Hindlimb muscle (tissue), 1 donor: ENCODE measurements at regions not wholly inside any gene's neighbourhood (a gene's known extent, or its start where the extent isn't known, plus 50 kb on each side); places are given as distances from the start of the nearest gene placed in this dataset.

Experiments
- DNase-seq: peaks from one replicate; pipeline ENCODE4 v3.0.0-alpha.2; 2013

GRCh38 chr7:136665878-136666509 is 202.5 kb upstream of the CHRM2 start:
- DNase-seq, result no peak

- no peak for DNase-seq
Measured at GRCh38 chr7:136664537-136664936, 203.9 kb upstream of the CHRM2 start.

- no peak for DNase-seq
Measured at GRCh38 chr7:136657482-136657921, 210.9 kb upstream of the CHRM2 start.

GRCh38 chr7:136656516-136656915 is 211.9 kb upstream of the CHRM2 start:
- DNase-seq, result no peak

GRCh38 chr7:136655414-136655813 is 213.0 kb upstream of the CHRM2 start:
- no peak for DNase-seq

GRCh38 chr7:136654406-136654805 is 214.0 kb upstream of the CHRM2 start:
- no peak for DNase-seq

- DNase-seq, result no peak
Measured at GRCh38 chr7:136652635-136653370, 215.6 kb upstream of the CHRM2 start.

- no peak for DNase-seq
Measured at GRCh38 chr7:136640977-136641376, 227.5 kb upstream of the CHRM2 start.

- DNase-seq, result no peak
Measured at GRCh38 chr7:136637813-136638212, 230.6 kb upstream of the CHRM2 start.

GRCh38 chr7:136635751-136636150 is 232.7 kb upstream of the CHRM2 start:
- DNase-seq, result no peak

GRCh38 chr7:136618818-136619217 is 249.6 kb upstream of the CHRM2 start:
- DNase-seq, result no peak

- no peak for DNase-seq
Measured at GRCh38 chr7:136617176-136617575, 251.3 kb upstream of the CHRM2 start.

- no peak for DNase-seq
Measured at GRCh38 chr7:136605532-136606329, 262.7 kb upstream of the CHRM2 start.

GRCh38 chr7:136601772-136602171 is 266.7 kb upstream of the CHRM2 start:
- no peak for DNase-seq

- no peak for DNase-seq
Measured at GRCh38 chr7:136600475-136600874, 268.0 kb upstream of the CHRM2 start.

GRCh38 chr7:136594739-136595144 is 273.7 kb upstream of the CHRM2 start:
- DNase-seq, result no peak

GRCh38 chr7:136588216-136588615 is 280.2 kb upstream of the CHRM2 start:
- no peak for DNase-seq

GRCh38 chr7:136585954-136586670 is 282.3 kb upstream of the CHRM2 start:
- DNase-seq, result no peak

GRCh38 chr7:136566491-136566890 is 302.0 kb upstream of the CHRM2 start:
- no peak for DNase-seq

- no peak for DNase-seq
Measured at GRCh38 chr7:136555933-136556332, 312.5 kb upstream of the CHRM2 start.

GRCh38 chr7:136551618-136552017 is 316.8 kb upstream of the CHRM2 start:
- no peak for DNase-seq

GRCh38 chr7:136549756-136550155 is 318.7 kb upstream of the CHRM2 start:
- no peak for DNase-seq

- peak; percentile 2 for DNase-seq
Measured at GRCh38 chr7:136533732-136534131, 334.7 kb upstream of the CHRM2 start.
